GM12872 (cell line): ENCODE measurements at regions not wholly inside any gene's neighbourhood (a gene's known extent, or its start where the extent isn't known, plus 50 kb on each side); places are given as distances from the start of the nearest gene placed in this dataset.

Experiments used
- CTCF ChIP-seq: IDR thresholded peaks from 3 replicates; pipeline ENCODE4 v1.5.1; 2011; ENCODE audit warnings: low read depth, mild to moderate bottlenecking, low read length, moderate library complexity; ENCODE audit not compliant: insufficient read depth

GRCh38 chr2:175755169-175755568, 246.9 kb downstream of the LNPK start:
- no peak for TF ChIP-seq CTCF

GRCh38 chr2:175750195-175750594, 251.9 kb downstream of the LNPK start:
- TF ChIP-seq CTCF = no peak

- TF ChIP-seq CTCF = no peak
Observed at GRCh38 chr2:175745911-175746310, 256.2 kb downstream of the LNPK start.

GRCh38 chr2:175744000-175744399, 258.1 kb downstream of the LNPK start:
- no peak for TF ChIP-seq CTCF

GRCh38 chr2:175743011-175743410, 259.1 kb downstream of the LNPK start:
- no peak for TF ChIP-seq CTCF

GRCh38 chr2:175742367-175742766, 259.7 kb downstream of the LNPK start:
- no peak for TF ChIP-seq CTCF

- no peak for TF ChIP-seq CTCF
Observed at GRCh38 chr2:175741164-175741563, 260.9 kb downstream of the LNPK start.
